Transverse colon (tissue), 4 donors: ENCODE measurements at regions not wholly inside any gene's neighbourhood (a gene's known extent, or its start where the extent isn't known, plus 50 kb on each side); places are given as distances from the start of the nearest gene placed in this dataset.

ENCODE experiments used
- DNase-seq: peaks from one replicate; pipeline ENCODE4 v3.0.0-alpha.2; 2019
- H3K27ac ChIP-seq, 4 donors: fragments of 200-600 bp; sonication (generic); 2 replicates each; pipeline ENCODE4 v1.5.1; 2016 to 2018; ENCODE audit warnings: inconsistent platforms in 4 of 4
- H3K27me3 ChIP-seq: fragments of 200-600 bp; sonication (generic); 2 replicates; pipeline ENCODE4 v1.5.1; 2017; ENCODE audit warnings: inconsistent platforms
- H3K36me3 ChIP-seq, 4 donors: fragments of 200-600 bp; sonication (generic); 2 replicates each; pipeline ENCODE4 v1.5.1; 2017 to 2019; ENCODE audit warnings: inconsistent platforms in 4 of 4
- H3K4me1 ChIP-seq, 4 donors: fragments of 200-600 bp; sonication (generic); 2 replicates each; pipeline ENCODE4 v1.5.1; 2017 to 2020; ENCODE audit warnings: inconsistent platforms in 4 of 4
- H3K4me3 ChIP-seq, 4 donors: fragments of 200-600 bp; sonication (generic); 1 replicate in 1 of 4; 2 replicates in 3 of 4; pipeline versions ENCODE4 v1.5.1 to v1.6.1; 2017 to 2019; ENCODE audit warnings: inconsistent platforms in 4 of 4
- H3K9me3 ChIP-seq, 2 donors: fragments of 200-600 bp; sonication (generic); 2 replicates each; pipeline ENCODE4 v1.5.1; 2017 to 2019; ENCODE audit warnings: inconsistent platforms in 2 of 2
- EP300 ChIP-seq: sonication (generic); formaldehyde crosslinking; IDR thresholded peaks from one replicate; pipeline ENCODE4 v1.6.1; 2017; ENCODE audit warnings: antibody characterized with exemption, low read depth
- POLR2A ChIP-seq: fragments of 450-650 bp; IDR thresholded peaks from one replicate; pipeline ENCODE4 v1.6.1; 2016; ENCODE audit warnings: antibody characterized with exemption, mild to moderate bottlenecking, moderate library complexity
- POLR2AphosphoS5 ChIP-seq, 3 donors: sonication (generic); formaldehyde crosslinking; IDR thresholded peaks; one replicate each; pipeline ENCODE4 v1.6.1; 2016; ENCODE audit warnings: antibody characterized with exemption in 3 of 3
- WGBS, 2 donors: methylation state at CpG; one replicate each; pipeline ENCODE4 v1.1.5; 2018; ENCODE audit warnings: low coverage in 1 of 2; 5-methylcytosine and 5-hydroxymethylcytosine counted together
- in situ Hi-C, 4 donors: fragments of 200-750 bp; cut with MboI; loops; one replicate each; pipeline versions ENCODE4 v1.15.0 to v1.15.1; 2017; ENCODE audit warnings: low sequenced_read_pairs in 3 of 4, low pct_ligation_motif_present in 1 of 4, low pct_unique_long_range_greater_than_20kb in 1 of 4
- intact Hi-C: fragments of 100-400 bp; cut with DNase I; formaldehyde crosslinking; loops from one replicate; pipeline ENCODE4 v1.15.1; 2023; ENCODE audit warnings: low total_unique reads
- TF ChIP-seq, protein P1 (sequence below), 5 experiments: fragments of 200-600 bp in 3 of 5; fragments of 450-650 bp in 2 of 5; sonication (generic) in 3 of 5; IDR thresholded peaks; 1 replicate in 2 of 5; 2 replicates in 3 of 5; pipeline ENCODE4 v1.5.1; 2016 to 2017; ENCODE audit warnings: antibody characterized with exemption in 5 of 5, inconsistent platforms in 3 of 5, mild to moderate bottlenecking in 2 of 5, moderate library complexity in 1 of 5

DNA sequence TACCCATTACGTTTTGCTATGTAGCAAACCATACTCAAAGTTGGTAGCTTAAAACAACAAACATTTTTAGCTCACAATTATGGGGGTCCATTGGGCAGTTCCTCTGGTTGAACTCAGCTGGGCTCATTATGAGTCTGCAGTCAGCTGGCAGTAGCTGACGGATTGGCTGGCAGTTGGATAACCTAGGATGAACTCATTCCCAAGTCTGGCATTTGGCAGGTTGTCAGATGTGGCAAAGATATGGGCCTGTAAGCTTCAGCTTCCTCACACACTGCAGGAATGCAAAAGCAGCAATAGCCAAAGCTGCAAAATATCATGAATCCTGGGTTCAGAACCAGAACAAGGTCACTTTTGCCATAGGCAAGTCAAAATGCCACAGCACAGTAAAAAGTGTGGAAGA is 412.2 kb upstream of the SORCS1 start:
- Histone ChIP-seq H3K36me3 (no peaks in the 10 kb centered on the region), H3K27ac (no peak overlapping the region), H3K4me1 (no peaks in the 10 kb centered on the region), H3K9me3 (no peaks in the 10 kb centered on the region), H3K27me3 (no peaks in the 10 kb centered on the region), H3K4me3 (no peak overlapping the region)
- 0 to 36% methylated on average over 1 to 2 of the region's 2 CpGs for WGBS, 2 donors
- TF ChIP-seq EP300, result no peak
- TF ChIP-seq POLR2A, result no peak
- no peak for TF ChIP-seq POLR2AphosphoS5 (IDR thresholded peaks at IDR 0.05)
- TF ChIP-seq, protein P1, sequence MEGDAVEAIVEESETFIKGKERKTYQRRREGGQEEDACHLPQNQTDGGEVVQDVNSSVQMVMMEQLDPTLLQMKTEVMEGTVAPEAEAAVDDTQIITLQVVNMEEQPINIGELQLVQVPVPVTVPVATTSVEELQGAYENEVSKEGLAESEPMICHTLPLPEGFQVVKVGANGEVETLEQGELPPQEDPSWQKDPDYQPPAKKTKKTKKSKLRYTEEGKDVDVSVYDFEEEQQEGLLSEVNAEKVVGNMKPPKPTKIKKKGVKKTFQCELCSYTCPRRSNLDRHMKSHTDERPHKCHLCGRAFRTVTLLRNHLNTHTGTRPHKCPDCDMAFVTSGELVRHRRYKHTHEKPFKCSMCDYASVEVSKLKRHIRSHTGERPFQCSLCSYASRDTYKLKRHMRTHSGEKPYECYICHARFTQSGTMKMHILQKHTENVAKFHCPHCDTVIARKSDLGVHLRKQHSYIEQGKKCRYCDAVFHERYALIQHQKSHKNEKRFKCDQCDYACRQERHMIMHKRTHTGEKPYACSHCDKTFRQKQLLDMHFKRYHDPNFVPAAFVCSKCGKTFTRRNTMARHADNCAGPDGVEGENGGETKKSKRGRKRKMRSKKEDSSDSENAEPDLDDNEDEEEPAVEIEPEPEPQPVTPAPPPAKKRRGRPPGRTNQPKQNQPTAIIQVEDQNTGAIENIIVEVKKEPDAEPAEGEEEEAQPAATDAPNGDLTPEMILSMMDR (IDR thresholded peaks at IDR 0.05), result no peak
- in situ Hi-C loops (no loop called here), intact Hi-C loops (no loop called here)
- no peak for DNase-seq

DNA sequence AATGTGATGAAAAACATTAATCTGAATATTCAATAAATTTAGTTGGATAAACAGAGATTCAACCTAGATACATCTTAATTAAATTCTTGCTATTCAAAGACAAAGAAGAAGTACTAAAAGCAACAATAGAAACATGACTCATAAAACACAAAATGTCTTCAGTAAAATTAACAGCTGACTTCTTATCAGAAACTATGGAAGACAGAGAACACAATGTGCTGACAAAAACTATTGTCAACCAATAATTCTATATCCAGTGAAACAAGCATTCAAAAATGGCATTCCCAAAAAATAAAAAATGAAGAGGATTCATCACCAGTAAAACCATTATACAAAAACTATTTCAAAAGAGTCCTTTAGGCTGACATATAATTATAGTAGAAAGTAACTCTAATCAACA is 400.5 kb upstream of the SORCS1 start:
- intact Hi-C loops, result no loop called here
- no peaks in the 10 kb centered on the region for H3K27me3 ChIP-seq
- DNase-seq, result no peak
- in situ Hi-C loops, result no loop called here
- H3K27ac ChIP-seq, result no peak overlapping the region
- H3K4me1 ChIP-seq, result no peaks in the 10 kb centered on the region
- H3K36me3 ChIP-seq, result no peaks in the 10 kb centered on the region
- H3K9me3 ChIP-seq, result peaks cover 7 to 11% of the 10 kb centered on the region in 2 donors
- H3K4me3 ChIP-seq, result no peak overlapping the region
- no peak for TF ChIP-seq POLR2A
- no peak for TF ChIP-seq EP300
- no peak for TF ChIP-seq POLR2AphosphoS5 (IDR thresholded peaks at IDR 0.05)
- TF ChIP-seq, protein P1 (IDR thresholded peaks at IDR 0.05), result no peak

DNA sequence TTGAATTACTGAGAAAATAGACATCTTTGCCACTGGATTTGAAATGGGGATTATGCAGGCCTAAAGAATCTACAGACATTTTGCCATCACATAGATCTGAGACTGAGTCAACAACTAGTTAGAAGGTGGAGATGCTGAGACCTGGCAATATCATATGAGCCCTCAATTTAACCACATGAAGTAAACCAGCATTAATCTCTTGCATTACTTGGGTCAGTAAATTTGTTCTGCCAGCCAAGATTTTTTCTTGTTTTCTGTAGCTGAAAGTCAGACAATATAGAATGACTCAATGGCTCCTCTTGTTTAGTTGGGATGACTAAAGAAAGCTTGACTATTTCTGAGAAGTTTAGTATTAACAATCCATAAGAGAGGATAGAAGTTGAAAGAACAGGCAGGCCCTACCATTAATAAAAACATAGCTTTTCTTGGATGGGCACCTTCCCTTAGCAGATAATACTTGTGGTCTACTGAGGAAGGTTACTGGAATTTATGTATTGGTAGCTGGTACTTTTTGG is 396.7 kb upstream of the SORCS1 start:
- Histone ChIP-seq H3K4me3 (no peak overlapping the region), H3K4me1 (no peaks in the 10 kb centered on the region), H3K9me3 (peaks cover 7 to 11% of the 10 kb centered on the region in 2 donors), H3K36me3 (no peaks in the 10 kb centered on the region), H3K27ac (no peak overlapping the region), H3K27me3 (no peaks in the 10 kb centered on the region)
- intact Hi-C loops, result no loop called here
- no peak for DNase-seq
- in situ Hi-C loops, result no loop called here
- TF ChIP-seq EP300 (no peak), POLR2A (no peak), POLR2AphosphoS5 (IDR thresholded peaks at IDR 0.05) (no peak)
- TF ChIP-seq, protein P1 (IDR thresholded peaks at IDR 0.05), result no peak

DNA sequence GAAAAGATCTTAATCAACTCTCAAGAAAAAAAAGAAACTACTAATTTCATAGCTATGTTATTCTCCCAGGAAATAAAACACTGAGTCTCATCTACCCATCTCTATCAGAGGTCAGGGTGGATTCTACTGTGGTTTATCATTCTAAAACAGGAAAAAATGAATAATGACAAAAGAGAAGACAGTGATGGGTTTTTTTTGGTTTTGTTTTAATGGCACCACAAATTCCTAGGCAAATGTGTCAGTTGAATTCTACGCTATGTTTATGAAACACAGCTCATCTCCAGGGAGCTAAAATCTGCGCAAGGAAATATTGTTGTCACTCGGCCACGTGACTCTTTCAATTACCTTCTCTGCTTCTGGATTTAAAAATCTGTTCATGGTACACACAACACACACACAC is 393.4 kb upstream of the SORCS1 start:
- no peaks in the 10 kb centered on the region for H3K9me3 ChIP-seq
- WGBS, 2 donors, result 83 to 88% methylated on average over 3 to 4 of the region's 4 CpGs
- H3K4me1 ChIP-seq, result peaks cover 0 to 4% (median 0%) of the 10 kb centered on the region in 4 donors
- intact Hi-C loops (no loop called here), in situ Hi-C loops (no loop called here)
- H3K27me3 ChIP-seq, result no peaks in the 10 kb centered on the region
- no peak for DNase-seq
- no peak overlapping the region for H3K27ac ChIP-seq
- TF ChIP-seq, protein P1 (IDR thresholded peaks at IDR 0.05), result no peak
- no peak for TF ChIP-seq POLR2A
- TF ChIP-seq POLR2AphosphoS5 (IDR thresholded peaks at IDR 0.05), result no peak
- TF ChIP-seq EP300, result no peak
- no peaks in the 10 kb centered on the region for H3K36me3 ChIP-seq
- H3K4me3 ChIP-seq, result no peak overlapping the region
